ENCODE measurements at regions not wholly inside any gene's neighbourhood (a gene's known extent, or its start where the extent isn't known, plus 50 kb on each side); places are given as distances from the start of the nearest gene placed in this dataset.
A peak's percentile ranks its signal among the peaks of the same experiment; 100 is the strongest.

- no peak for TF ChIP-seq POLR2A (IDR thresholded peaks at IDR 0.05)
- no peak for DNase-seq
- no peaks in the 10 kb centered on the region for H3K27me3 ChIP-seq
- intact Hi-C loops (cut with DNase I; ENCODE audit: low total_unique reads): no loop called here
- H3K4me1 ChIP-seq: no peaks in the 10 kb centered on the region
- H3K4me3 ChIP-seq: no peak overlapping the region
- no peaks in the 10 kb centered on the region for H3K9me3 ChIP-seq
- no peaks in the 10 kb centered on the region for H3K36me3 ChIP-seq
- H3K27ac ChIP-seq: no peak overlapping the region
Measured at GRCh38 chr2:204021290-204022081, 84.9 kb downstream of the ICOS start.

GRCh38 chr2:204022550-204022949 is 86.0 kb downstream of the ICOS start:
- intact Hi-C loops (cut with DNase I; ENCODE audit: low total_unique reads): no loop called here

GRCh38 chr2:204023088-204023487 is 86.5 kb downstream of the ICOS start:
- intact Hi-C loops (cut with DNase I; ENCODE audit: low total_unique reads): no loop called here

More at GRCh38 chr2:204022550-204022949, 86.0 kb downstream of the ICOS start:
- Histone ChIP-seq H3K4me1 (no peaks in the 10 kb centered on the region), H3K36me3 (no peaks in the 10 kb centered on the region), H3K27ac (peak overlapping the region in 1 of 2 donors; percentile 12), H3K27me3 (no peaks in the 10 kb centered on the region), H3K9me3 (no peaks in the 10 kb centered on the region), H3K4me3 (no peak overlapping the region)
- DNase-seq: no peak
- TF ChIP-seq CTCF (IDR thresholded peaks at IDR 0.05) (no peak), POLR2A (IDR thresholded peaks at IDR 0.05) (no peak)

GRCh38 chr2:204024503-204024902 is 87.9 kb downstream of the ICOS start:
- no peaks in the 10 kb centered on the region for H3K36me3 ChIP-seq
- H3K9me3 ChIP-seq: no peaks in the 10 kb centered on the region
- intact Hi-C loops (cut with DNase I; ENCODE audit: low total_unique reads): no loop called here
- no peak overlapping the region for H3K4me3 ChIP-seq
- no peaks in the 10 kb centered on the region for H3K27me3 ChIP-seq
- no peaks in the 10 kb centered on the region for H3K4me1 ChIP-seq
- H3K27ac ChIP-seq: no peak overlapping the region
- DNase-seq: peak; percentile 20 to 58
- TF ChIP-seq CTCF (IDR thresholded peaks at IDR 0.05) (peak; percentile 71 to 79 (median 74)), POLR2A (IDR thresholded peaks at IDR 0.05) (no peak)

More at GRCh38 chr2:204023088-204023487, 86.5 kb downstream of the ICOS start:
- DNase-seq: no peak
- Histone ChIP-seq H3K27me3 (no peaks in the 10 kb centered on the region), H3K4me1 (no peaks in the 10 kb centered on the region), H3K9me3 (no peaks in the 10 kb centered on the region), H3K36me3 (no peaks in the 10 kb centered on the region), H3K27ac (peak overlapping the region in 1 of 2 donors; percentile 12), H3K4me3 (no peak overlapping the region)
- no peak for TF ChIP-seq POLR2A (IDR thresholded peaks at IDR 0.05)
- no peak for TF ChIP-seq CTCF (IDR thresholded peaks at IDR 0.05)

- Histone ChIP-seq H3K27me3 (no peaks in the 10 kb centered on the region), H3K4me3 (no peak overlapping the region), H3K4me1 (no peaks in the 10 kb centered on the region), H3K9me3 (no peaks in the 10 kb centered on the region), H3K27ac (no peak overlapping the region), H3K36me3 (no peaks in the 10 kb centered on the region)
- TF ChIP-seq CTCF (IDR thresholded peaks at IDR 0.05) (no peak), POLR2A (IDR thresholded peaks at IDR 0.05) (no peak)
- no peak for DNase-seq
- intact Hi-C loops (cut with DNase I; ENCODE audit: low total_unique reads): no loop called here
Measured at GRCh38 chr2:204024906-204025475, 88.4 kb downstream of the ICOS start.

All from uterus (tissue), 3 donors.